Hippocampal formation (tissue), 2 donors: ENCODE measurements at regions not wholly inside any gene's neighbourhood (a gene's known extent, or its start where the extent isn't known, plus 50 kb on each side); places are given as distances from the start of the nearest gene placed in this dataset.

ENCODE experiments used
- DNase-seq, 2 donors: peaks; one replicate each; lab custom pipeline; 2025; lab: John Stamatoyannopoulos, UW

DNA sequence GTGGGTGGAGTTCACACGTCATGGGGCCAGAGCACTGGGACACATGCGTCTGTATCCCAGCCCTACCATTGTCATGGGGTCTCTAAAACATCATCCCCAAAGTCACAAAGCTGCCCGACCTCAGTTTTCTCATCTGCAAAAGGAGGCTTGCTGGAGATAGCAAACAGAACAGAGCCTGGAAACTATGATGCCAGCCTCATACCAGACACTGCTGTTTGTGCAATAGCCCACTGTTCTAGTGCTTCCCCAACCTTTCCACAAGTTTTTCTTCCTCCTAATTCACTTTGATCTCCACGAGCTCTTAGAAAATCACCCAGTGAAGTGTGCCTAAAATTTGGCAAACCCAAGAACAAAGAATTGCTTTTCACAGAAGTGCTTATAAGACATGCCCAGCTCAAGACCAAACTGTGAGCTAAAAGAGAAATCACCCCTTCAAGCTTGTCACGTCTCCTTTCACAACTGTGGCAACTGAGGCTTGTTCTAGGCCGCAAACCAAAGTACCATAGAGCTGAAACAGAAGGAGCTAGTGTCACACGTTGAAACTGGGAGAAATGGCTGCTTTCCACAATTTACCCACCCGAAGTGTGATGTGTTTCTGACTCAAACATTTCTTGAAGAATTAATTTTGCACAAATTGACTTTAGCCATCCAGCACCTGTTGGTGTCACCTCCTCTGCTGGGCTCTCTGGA, 162.7 kb upstream of the ID2 start:
- no peak for DNase-seq

DNA sequence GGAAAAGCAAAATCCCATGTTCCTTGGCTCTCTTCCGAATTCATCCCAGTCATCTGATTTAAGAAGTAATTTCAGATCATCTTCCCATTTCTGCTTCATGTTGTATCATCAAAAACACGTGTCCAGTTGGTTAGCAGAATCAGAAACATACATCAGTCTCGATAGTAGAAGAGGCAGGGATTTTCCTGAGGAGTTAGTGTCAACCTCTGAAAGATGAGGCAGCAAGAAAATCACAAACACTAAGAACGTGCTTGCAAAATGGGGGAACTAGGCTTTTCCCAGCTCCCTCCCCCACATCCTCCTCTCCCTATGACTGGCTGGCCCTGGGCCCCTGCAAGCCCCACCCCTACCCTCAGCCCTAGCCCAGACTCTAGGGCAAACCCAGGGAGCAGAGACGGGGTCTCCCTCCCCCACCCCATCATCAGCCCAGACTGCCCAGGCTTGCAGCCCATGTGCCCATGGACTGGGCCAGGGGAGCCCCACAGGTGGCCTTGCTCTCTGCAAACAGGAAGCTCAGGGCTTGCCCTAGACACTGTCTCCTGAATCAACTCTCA, 161.0 kb upstream of the ID2 start:
- peak in 1 of 2 donors; percentile 10 for DNase-seq

DNA sequence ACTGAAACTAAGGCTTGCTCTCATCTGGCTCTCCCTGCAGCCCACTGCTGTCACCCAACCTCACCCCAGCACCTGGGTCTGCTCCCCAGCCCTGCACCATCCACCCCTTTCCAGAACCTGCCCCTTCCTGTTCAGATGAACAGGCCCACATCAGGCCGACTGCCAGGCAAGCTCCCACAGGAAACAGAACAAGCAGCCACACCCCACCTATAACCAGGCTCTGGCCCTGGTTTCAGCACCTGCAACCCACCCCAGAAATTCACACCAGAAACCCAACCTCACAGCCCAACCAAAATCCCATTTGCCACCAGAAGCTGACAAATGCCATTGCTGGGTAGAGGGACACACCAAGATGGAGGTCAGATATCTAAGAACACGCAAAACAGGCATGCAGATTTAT, 159.2 kb upstream of the ID2 start:
- no peak for DNase-seq

DNA sequence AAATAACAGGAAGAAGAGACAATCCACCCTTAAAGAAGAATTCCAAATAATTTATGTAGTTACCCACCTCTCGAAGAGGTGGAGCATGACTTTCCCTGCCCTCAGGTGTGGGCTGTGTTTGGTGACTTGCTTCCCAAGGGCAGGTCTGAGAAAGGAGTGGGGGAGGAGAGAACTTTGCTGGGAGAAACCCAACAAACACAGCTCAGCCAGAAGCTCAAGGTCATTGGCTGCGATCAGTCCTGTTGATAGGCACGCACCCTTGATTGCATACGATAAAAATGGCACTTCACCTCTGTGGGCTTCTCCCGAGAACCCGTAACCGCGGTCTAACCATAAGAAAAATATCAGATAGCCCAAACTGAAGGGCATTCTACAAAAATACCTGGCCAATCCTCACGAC, 157.5 kb upstream of the ID2 start:
- DNase-seq: no peak

DNA sequence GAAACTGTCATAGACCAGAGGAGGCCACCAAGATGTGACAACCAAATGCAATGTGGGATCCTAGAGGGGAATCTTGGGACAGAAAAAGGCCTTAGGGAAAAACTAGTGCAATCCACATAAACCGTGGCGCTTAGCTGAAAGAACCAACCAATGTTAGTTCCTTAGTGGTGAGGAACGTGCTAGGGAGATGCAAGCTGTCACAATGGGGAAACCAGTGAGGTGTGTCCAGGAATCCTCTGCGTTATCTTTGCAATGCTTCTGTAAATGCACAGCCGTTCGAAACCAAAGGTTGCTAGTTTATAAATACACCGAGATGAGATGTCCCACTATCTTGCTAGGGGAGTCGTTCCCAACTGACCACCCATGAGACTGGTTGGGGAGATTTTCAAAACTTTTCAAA, 157.0 kb upstream of the ID2 start:
- DNase-seq: no peak

DNA sequence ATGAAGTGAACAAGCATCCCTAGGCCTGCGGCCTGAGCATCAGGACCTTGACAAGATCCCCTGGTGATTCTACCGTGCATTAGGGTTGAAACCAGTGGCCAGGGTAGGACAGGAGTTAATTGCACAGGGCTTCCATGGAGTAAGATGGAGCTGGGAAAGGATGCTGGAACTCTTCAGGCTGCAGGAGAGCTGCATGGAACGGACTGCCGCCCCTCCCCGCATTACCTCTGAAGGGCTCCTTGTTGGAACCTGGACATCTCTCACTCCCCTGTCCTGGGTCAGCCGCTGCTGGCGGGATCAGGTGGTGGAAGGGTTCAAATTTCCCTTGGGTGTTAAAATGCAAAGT, 156.6 kb upstream of the ID2 start:
- no peak for DNase-seq

DNA sequence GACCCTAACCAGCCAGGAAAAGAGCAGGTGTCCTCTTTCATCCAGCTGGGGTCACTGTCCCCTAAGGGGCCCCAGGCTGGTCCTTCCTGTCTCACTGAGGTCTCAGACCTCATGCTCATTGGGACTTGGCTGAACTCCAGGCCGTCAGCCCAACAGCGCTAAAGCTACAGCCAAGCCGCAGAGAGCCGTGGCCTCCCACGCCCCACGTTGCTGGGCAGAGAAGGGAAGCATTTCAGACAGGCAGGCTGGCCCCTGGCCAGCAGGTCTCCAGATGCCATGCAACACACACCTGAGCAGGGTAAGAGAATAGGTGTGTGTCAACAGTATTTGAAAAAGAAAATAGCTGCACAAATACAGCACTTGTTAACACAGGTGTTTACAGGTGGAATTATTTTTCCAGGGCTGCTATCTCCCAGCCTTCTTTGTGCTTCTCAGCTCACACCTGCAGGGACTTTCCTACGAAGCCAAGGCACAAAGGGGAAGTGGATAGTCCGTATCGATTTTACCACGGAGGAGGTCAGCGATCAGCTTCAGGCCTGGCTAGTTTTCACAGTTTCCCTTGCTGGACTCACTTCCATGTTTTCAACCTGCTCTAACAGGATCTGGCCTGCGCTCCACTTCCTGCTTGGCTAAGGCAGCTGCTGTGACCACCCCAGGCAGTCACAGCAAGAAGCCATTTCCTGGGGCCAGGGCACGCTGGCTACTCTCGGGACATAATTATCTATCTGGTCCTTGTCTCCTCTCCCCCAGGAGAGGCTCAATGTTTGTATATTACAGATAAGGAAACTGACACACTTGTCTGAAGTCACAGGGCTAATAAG, 156.1 kb upstream of the ID2 start:
- peak; percentile 14 to 46 for DNase-seq

DNA sequence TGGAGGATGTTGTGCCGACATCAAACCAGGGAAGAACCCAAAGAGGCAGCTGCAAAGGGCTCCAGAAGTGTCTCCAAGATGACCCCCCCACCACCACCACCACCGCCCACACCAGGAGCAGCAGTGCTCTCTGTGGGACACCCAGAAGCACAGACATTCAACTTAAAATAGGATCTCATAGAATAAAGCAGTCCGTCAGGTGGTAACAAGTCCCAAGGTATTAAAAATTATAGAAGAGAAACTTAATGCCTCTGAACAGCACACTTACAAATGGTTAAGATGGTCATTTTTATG, 155.5 kb upstream of the ID2 start:
- no peak for DNase-seq

DNA sequence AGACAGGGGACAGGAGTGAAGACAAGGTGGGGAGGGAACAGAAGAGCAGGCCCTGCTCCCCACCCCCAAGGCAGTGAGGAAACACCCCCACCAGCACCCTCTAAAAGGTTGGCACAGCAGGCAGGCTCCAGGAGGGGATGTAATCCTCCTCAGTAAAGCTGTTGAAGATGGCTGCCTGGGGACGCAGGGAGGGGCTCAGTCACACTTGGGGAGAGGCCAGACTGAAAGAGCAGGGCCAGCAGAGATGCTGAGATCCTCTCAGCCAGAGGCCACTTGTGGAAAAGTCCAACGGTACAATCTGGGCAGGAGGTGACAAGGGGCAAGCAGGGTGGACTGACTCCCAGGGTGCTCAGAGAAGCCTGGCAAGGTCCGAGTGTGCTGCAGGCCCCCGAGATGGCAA, 154.8 kb upstream of the ID2 start:
- DNase-seq: no peak

DNA sequence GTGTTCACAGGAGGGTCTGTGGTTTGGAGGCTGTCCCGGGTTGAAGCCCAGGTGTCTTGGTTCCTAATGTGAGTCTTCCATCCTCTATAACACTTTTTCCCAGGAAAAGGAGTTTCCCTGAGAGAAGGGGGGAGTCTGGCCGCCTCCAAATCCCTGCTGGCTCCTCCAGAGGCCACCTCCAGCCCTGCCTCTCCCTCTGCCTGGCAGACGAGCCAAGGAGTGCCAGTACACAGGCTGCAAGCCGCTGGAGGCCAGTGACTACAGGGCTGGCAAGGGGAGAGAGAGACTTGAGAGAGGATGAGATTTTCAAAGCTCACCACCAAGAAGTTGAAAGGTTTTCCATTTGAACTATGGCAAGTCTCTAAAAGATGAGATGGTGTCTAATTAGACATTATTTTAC, 154.2 kb upstream of the ID2 start:
- no peak for DNase-seq

DNA sequence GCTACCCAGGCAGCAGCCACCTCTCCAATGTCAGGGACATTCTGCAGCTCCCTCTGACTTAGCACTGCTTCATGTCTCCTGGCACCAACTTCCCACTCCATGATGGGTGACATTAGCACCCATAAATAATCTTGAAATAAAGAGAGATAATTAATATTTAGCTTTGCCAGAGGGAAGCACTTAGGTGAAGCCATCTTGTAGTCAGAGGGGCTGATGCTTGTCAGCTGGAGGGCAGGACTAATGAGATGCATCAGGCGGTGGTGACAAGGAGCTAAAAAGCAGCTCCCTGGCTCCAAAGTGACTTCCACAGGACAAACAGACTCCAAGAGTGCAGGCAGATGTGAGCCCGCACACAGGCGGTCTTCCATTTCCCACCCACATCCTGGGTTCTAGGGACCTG, 153.0 kb upstream of the ID2 start:
- DNase-seq: no peak

DNA sequence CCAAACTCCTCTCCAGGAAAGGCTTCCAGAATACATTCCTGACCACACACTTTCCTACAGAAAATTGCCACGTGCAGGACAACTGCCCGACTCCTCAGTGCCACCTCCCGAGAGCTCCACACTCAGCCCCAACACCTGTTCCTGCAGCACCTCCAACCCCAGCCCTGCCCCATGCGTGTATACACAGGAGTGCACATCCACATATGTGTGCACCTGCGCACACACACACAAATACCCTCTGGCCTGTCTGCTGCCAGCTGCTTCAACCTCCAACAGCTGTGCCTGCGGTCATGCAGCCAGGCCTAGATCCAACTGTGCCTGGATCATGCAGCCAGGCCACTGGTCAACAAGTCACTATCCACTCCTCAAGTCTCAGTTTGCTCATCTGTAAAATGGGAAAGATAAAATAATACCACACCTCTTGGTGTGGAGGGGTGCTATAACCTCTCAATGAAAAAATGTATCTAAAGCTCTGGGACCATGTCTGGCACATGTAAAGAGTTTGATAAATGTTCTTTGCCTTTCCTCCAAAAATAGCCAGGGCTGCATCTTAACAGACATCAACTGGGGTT, 152.1 kb upstream of the ID2 start:
- no peak for DNase-seq

DNA sequence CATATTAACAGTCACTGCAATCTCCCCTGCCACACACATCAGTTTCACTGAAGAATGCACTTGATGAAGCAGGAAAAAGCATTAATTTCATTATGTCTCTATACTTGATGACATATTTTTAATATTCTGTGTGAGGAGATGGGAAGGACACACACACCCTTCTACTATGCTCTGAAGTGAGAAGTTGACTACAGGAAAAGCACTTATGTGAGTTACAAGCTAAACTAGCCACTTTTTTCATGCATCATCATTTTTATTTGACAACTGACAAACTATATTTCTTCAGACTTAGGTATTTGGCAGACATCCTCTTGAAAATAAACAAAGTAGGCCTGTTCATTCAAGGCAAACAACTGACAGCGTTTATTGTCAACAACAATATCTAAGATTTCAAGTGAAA, 150.4 kb upstream of the ID2 start:
- no peak for DNase-seq

DNA sequence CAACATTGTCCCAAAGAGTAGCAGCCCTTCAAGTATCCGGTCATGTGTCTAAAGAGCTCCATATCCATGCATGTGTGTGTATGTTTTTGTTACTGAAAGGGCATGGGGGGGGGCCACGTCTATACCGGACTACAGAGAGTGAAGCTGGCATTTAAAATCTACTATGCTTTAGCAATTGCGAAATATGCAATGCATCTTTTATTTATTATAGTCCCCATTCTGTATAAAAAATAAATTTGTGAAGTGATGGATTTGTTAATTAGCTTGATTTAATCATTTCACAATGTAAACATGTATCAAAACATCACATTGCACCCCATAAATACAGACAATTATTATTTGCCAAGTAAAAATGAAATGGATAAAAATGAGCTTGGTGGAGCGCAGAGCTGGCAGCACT, 149.4 kb upstream of the ID2 start:
- DNase-seq: no peak

DNA sequence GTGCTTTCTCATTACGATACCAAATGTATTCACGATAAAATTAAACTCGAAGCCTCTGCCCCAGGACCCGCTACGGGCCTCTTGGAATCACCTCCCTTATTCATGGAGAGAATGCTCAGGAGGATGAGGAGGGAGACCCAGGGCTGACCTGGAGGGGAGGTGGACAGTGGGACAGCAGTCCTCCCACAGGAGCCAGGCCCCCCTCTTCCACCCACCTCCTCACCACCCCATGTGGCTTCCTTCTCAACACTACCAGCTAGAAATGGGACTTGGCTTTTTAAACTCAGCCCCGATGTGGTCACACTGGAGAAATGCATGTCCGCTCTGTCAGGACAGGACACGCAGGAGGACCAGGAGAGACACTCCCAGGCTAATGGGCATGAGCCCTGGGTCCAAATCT, 147.9 kb upstream of the ID2 start:
- no peak for DNase-seq

DNA sequence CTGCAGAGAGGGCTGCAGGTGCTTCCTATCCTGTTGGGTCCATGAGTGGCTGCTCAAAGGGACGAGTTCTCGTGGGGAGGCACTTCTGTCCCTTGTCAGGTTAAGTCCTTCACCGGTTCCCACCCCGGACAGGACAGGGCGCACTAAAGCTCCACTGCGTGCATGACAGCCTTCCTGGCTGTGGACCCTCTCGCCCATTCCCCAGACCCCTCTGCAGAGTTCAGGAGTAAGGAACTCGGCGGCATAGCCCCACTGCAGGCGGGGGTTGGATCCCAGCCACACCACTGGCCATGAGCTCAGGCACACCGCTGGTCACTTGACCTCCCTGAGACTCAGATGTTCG, 147.5 kb upstream of the ID2 start:
- DNase-seq: no peak

DNA sequence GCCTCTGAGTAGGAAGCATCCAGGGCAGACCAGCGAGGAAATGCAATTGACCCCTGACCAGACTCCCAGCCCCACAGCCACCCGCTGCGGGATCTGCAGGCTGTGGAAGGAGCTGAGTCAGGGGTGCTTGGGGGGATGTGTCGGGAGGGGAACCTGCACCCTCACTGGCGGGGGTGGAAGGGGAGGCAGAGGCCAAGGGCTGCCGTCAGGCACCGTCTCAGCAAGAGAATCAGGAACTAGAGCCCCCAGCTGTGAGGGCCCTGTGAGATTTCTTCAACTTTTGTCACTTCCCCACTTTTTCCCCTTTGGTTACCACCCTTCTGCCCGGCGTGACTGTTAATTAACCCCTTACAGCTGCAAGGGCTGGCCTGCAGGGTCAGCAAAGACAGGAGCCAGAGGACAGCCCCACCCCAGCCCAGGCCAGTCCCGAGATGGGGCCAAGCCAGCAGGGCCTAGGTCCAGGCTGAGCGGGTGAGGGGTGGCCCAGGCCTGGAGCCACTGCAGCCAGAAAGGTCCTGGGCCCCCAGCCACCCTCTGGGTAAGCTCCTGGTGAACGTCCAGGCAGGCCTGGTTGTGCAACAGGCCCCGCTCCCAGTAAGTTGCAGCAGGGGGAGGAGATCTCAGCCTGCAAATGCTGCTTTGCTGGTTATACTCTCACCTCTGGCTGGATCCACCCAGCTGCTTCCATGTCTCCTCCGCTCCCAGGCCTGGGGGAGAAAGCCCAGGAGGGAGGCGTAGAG, 147.0 kb upstream of the ID2 start:
- peak; percentile 30 to 57 for DNase-seq

DNA sequence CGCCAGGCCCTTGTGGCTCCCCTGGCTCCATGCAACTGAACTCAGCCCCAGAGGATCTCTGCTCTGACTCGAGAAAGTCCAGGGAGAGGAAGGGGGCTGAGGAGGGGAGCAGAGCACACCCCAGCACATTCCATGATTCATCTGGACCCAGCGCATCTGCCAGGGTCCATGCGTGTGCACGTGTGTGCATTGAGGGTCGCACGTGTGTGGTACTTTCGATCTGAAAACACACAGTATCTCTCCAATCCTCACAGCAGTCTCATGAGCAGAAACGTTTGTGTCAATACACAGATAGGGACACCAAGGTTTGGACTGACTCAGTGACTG, 146.4 kb upstream of the ID2 start:
- DNase-seq: no peak

DNA sequence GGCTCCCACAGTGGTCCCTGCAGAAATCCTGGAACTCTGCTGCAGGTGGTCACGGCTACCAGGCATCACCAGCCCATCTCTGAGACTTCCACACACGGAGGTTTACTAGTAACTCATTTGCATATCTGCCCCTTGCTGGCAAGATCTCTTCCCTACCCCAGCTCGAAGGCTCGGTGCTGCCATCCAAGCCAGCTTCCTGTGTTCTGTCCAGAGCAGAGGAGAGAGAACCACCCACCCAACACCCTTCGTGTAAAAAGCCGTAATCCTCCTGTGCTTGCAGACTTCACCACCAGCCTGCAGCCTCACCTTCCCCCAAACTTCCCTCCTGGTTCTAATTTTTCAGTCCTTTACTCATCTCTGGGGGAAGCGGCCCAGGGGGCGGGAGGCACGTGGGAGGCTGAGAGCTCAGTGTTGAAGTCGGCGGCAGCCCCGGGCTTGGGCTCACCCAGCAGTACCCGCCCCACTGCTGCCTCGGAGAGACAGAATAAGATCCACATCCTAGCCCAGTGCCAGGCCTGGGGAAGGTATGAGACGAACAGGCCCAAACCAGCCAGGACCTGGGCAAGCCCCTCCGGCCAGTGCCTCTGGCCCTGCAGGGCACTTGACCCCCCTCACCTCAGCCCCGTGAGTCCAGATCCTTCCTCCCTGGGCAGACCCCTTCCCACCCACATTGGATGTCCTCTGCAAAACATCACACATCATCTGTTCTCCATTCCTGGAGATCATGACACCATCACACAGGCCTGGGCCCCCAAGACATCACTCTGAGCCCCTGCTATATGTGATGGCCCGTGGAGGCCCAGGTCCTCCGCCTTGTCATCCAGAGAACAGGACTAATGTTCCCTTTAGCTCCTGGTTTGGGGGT, 145.8 kb upstream of the ID2 start:
- peak; percentile 18 to 29 for DNase-seq

DNA sequence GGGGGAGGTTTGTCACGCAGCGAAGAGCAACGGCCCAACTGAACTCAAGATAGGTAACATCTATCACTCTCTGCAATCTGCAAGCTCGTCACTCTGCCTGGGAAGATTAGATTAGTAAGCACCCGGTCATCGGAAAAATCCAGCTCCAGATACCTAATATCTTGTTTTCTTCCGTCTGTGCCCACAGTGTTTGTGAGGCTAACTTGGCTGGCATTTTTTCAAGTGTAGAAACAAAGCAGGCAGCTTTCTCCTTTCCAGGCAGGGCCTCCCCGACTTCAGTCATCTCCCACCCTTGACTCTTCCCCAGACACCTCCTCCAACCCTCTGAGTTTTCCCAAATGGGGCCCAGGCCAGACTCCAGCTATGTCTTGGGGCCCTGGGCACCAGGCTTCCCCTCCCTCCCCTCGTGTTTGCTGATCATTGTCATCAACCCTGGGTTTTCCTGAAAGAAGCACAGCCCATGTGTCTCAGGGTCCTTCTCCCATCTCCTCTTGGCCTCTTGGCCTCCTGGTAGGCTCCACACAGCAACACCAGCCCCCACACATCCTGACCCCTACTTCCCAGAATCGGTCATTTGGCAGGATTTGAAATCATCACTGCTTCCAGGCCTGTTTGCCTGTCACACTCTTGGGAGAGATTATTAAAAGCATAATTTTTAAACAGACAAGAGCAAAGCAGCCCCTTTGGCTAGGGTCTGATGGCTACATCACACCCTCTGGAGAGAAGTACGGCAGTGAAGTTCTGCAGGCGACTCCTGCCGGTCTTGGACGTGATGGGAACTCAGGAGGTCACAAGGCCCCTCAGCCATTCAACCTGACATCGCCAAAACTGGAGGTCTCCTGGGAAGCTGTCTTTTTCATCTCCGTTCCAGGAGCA, 144.9 kb upstream of the ID2 start:
- no peak for DNase-seq

DNA sequence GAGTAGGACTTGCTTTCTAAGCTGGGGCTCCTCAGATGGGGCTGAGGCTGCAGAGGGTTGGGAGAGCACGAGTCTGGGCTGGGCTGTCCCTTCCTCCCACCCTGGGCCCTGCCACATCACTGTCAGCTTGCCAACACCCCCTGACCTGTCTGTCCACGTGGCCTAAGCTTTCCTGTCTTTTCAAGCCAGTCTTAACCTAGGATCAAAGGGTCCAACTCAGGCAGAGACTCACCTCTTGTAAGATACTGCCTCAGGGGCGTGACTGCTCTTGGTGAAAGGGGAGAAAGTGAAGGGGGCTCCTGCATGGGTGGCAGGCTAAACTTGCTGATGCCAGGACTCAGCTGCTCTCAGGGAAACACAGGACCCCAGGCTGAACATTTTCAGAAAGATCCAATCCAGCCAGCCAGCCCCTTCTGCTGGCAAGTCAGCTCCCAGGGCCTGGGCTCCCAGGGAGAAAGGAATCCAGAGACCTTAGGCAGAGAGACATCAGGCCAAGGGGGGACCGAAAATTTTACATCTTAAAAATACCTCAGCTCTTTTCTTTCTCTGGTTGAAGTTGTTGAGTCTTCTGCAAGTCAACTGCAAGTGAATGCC, 144.2 kb upstream of the ID2 start:
- DNase-seq: no peak
